ENCODE measurements at regions not wholly inside any gene's neighbourhood (a gene's known extent, or its start where the extent isn't known, plus 50 kb on each side); places are given as distances from the start of the nearest gene placed in this dataset.

DNA sequence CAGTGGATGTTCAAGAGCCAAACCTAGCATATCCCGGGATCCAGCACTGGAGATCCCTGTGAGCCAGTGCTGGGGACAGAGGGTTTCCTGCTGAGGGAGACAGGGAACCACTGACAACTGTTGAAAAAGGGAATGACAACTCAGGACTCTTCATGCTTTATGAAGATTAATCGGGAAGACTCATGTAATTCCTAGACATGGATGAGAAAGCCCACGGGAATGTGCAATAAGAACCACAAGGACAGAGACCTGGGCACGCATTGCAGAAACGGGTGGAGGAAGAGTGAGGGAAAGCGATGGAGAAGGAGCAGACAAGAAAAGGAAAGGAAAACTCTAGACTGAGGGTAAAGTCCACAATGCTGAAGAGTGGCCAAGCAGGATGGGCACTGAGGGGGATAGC, 296.0 kb downstream of the PCNX1 start:
- TF ChIP-seq, protein P1, sequence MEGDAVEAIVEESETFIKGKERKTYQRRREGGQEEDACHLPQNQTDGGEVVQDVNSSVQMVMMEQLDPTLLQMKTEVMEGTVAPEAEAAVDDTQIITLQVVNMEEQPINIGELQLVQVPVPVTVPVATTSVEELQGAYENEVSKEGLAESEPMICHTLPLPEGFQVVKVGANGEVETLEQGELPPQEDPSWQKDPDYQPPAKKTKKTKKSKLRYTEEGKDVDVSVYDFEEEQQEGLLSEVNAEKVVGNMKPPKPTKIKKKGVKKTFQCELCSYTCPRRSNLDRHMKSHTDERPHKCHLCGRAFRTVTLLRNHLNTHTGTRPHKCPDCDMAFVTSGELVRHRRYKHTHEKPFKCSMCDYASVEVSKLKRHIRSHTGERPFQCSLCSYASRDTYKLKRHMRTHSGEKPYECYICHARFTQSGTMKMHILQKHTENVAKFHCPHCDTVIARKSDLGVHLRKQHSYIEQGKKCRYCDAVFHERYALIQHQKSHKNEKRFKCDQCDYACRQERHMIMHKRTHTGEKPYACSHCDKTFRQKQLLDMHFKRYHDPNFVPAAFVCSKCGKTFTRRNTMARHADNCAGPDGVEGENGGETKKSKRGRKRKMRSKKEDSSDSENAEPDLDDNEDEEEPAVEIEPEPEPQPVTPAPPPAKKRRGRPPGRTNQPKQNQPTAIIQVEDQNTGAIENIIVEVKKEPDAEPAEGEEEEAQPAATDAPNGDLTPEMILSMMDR (IDR thresholded peaks at IDR 0.05; ENCODE audit: borderline replicate concordance, extremely low read depth, low read length, poor library complexity, severe bottlenecking) = no peak
- no peak for TF ChIP-seq EZH2 (IDR thresholded peaks at IDR 0.05; ENCODE audit: borderline replicate concordance, low read depth, low read length, severe bottlenecking)

Data from DND-41 (cell line).